22Rv1 (cell line): ENCODE measurements at regions not wholly inside any gene's neighbourhood (a gene's known extent, or its start where the extent isn't known, plus 50 kb on each side); places are given as distances from the start of the nearest gene placed in this dataset.

Source experiments
- H3K27ac ChIP-seq: fragments of 450-650 bp; 2 replicates; pipeline ENCODE4 v1.5.1; 2017
- CTCF ChIP-seq: fragments of 450-650 bp; IDR thresholded peaks from 2 replicates; pipeline ENCODE4 v1.5.1; 2017; ENCODE audit warnings: mild to moderate bottlenecking
- ZFX ChIP-seq: fragments of 450-650 bp; IDR thresholded peaks from 2 replicates; pipeline ENCODE4 v1.6.1; 2017; ENCODE audit warnings: antibody characterized with exemption, borderline replicate concordance

DNA sequence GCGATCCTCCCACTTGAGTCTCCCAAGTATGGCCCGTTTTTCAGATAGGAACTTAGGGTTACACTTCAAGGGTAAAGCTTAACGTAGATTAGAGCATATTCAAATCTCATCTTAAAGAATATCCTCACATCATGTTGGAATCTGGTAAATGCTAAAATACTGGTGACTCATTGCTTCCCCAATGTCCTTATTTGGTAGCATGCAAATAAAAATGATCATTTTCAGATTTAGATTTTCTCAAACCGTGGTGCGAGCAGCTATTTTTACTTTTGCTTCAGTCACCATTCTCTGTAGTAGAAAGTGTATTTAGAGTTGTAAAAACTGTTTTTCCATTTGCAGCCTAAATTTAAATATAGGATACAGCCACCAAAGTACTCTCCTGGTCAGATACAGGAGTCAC lies 101.5 kb upstream of the MAML3 start:
- TF ChIP-seq ZFX (no peak), CTCF (no peak)
- no peak overlapping the region for H3K27ac ChIP-seq

DNA sequence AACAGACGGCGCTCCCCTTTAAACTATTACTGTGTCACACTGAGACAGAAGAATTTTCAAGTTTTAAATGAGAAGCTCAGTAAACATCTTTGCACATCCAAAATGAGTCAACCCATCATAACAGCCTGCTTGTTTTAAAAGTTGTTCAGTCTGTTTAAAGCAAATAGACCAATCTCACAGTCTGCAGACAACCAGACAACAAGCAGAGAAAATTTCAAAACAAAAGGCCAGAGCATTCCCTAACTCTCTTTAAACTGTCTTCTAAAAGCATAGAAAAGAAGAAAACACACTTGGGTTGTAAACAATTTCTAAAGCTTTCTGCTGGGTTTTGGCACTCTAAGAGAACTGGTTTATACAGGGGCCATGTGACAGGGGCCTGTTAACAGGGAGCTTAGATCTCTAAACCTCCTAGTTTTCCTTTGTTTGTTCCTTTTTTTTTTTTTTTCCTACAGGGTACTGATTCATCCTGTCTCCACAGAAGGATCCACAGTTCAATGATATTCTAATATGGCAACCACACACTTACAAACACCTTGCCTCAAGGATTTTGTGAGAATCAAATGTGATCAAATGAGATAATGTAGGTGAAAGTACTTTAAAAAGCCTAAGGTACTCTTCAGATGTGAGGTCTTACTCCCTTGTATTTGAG lies 100.8 kb upstream of the MAML3 start:
- H3K27ac ChIP-seq: no peak overlapping the region
- TF ChIP-seq ZFX (no peak), CTCF (no peak)

GRCh38 chr4:140253556-140254027 lies 99.6 kb upstream of the MAML3 start:
- TF ChIP-seq CTCF (no peak), ZFX (no peak)
- peak overlapping the region; percentile 75; the same call in 1 of the 2 replicates for H3K27ac ChIP-seq

DNA sequence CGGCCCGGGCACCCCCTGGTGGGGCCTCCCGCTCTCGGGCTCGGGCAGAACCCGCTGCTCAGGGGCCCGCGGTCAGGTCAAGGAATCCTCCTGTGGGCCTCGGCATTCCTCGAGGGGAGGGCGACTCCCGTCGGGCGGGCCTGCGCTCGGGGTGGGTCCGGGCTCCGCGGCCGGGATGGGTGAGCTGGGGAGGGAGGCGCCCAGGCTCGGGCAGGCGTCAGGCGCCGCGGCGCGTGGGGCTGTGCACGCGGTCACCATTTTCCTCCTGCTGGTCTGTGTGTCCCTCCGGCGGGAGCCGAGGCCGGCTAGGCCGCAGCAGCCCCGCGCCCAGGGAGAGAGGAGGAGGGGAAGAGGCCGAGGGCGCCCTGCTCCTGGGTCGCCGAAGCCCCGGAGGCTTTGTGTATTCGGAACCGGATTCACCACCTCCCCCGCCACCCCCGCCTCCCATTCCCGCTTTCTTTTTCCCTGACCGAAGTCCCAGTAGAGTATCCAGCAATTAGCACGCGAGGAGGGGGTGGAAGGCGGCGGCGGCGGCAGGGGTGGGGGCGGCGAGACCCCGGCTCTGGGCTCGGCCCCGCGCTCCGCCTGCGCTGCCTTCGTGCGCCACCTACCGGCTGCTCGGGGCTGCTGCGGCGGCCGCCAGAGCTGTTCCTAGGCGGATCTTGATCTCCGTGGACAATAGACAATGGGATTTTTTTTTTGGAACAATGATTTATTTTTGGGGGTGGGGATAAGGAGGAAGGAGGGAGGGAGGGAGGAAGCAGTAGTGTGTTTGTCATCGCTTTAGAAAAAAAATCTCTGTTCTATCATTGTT lies 99.0 kb upstream of the MAML3 start:
- H3K27ac ChIP-seq: peak overlapping the region; percentile 75
- TF ChIP-seq CTCF: peak; percentile 98
- no peak for TF ChIP-seq ZFX

GRCh38 chr4:140252141-140252741 lies 98.3 kb upstream of the MAML3 start:
- TF ChIP-seq CTCF (no peak), ZFX (no peak)
- H3K27ac ChIP-seq: peak overlapping the region; percentile 75

DNA sequence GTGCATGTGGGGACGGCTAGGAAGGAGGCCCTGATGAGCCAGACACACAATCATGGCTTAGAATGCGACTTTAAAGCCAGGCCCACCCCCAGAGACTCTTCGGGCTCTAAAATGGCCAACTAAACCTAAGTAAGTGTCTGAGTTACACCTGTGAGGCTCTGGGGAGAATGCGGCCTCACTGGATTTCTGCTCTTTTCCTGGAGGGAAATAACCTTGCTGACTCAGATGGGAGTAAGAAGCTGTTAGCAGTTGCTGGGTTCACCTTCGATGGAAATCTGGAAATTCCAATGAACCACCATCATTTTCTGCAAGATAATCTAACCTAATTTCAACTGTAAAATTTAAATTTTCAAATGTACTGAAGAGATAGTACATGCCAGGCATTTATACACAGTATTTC lies 97.6 kb upstream of the MAML3 start:
- H3K27ac ChIP-seq: peak overlapping the region; percentile 26; the same call in 1 of the 2 replicates
- TF ChIP-seq ZFX (no peak), CTCF (no peak)
